T47D (cell line): ENCODE measurements at regions not wholly inside any gene's neighbourhood (a gene's known extent, or its start where the extent isn't known, plus 50 kb on each side); places are given as distances from the start of the nearest gene placed in this dataset.

Experiments used
- DNase-seq, 2 experiments: peaks; one replicate each; pipeline versions ENCODE4 v3.0.0 to v3.0.0-alpha.2; 2011 to 2012; ENCODE audit warnings: low read depth in 1 of 2, low spot score in 1 of 2
- JUND ChIP-seq: IDR thresholded peaks from 2 replicates; pipeline ENCODE4 v1.6.1; 2012; ENCODE audit warnings: low read depth
- in situ Hi-C: cut with HindIII; loops from 2 replicates; pipeline ENCODE4 v1.10.0; 2016; ENCODE audit warnings: low sequenced_read_pairs, low pct_unique_long_range_greater_than_20kb

GRCh38 chr13:53473397-53473796 is 444.8 kb downstream of the OLFM4 start:
- DNase-seq: no peak
- in situ Hi-C loops: no loop called here
- TF ChIP-seq JUND: no peak

DNA sequence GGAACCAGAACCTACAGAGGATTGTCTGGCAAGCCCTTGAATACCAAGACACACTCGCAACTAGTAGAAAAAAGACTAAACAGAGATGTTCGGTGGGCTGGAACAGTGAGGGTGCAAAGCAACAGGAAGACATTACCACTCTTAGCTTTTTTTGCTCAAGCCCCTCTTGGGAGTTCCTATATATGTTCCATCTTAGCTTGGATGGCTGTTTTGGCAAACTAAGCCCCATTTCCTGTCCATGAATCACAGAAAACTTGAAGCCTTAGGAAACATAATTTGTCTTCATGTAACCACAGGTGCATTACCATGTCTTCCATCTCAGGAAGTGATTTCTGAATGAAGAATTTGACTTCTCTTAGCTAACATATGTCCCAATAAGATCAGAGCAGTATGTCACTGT is 446.3 kb downstream of the OLFM4 start:
- no peak for TF ChIP-seq JUND
- in situ Hi-C loops: no loop called here
- no peak for DNase-seq

GRCh38 chr13:53490752-53491151 is 462.1 kb downstream of the OLFM4 start:
- DNase-seq: no peak
- in situ Hi-C loops: no loop called here
- TF ChIP-seq JUND: no peak

- no peak for DNase-seq
These were observed 465.8 kb downstream of the OLFM4 start for GRCh38 chr13:53494406-53494805.

DNA sequence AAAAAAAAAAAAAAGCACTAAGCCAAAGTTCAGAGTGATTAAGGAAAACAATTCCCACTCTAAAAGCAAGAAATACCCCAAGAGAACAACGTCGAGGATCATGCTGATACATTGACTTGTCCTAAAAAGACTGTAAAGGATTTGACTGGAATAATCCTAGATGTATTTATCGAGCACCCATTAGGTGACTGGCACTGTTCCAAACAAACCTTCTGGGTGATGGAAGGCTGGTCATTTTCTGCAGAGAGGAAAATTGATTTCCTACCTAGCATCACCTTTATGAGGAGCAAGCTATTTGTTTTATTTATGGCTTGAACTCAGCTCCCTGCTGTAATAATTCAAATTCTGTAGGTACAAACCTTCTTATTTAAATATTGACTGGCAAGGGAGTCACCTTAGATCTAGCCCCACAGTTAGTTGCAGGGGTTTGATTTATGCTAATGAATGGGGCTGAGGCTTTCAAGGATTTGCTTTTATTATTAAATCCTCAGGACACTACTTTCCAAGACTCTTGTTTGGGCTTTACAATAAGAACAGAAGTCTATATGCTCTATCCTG is 471.0 kb downstream of the OLFM4 start:
- in situ Hi-C loops: no loop called here
- no peak for DNase-seq
- no peak for TF ChIP-seq JUND

More at GRCh38 chr13:53494406-53494805, 465.8 kb downstream of the OLFM4 start:
- TF ChIP-seq JUND: no peak
- in situ Hi-C loops: no loop called here

DNA sequence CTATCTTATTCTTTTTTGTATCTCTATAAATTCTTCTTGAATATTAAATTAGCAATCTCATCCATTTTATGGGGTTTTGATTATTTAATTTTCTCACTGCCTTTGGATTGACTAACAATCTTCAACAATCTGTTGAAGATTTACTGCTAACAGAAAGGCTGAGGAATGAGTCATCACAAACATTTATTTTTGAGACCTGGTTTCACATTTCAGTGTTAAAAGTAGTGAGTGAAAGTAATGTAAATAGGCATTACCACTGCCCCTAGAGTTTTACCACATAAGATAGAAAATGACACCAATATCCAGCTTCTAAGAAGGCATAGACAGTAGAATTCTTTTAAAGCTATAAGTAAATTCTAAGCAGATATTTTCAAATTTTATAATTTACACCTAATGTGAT is 472.8 kb downstream of the OLFM4 start:
- no peak for TF ChIP-seq JUND
- in situ Hi-C loops: no loop called here
- no peak for DNase-seq

GRCh38 chr13:53507741-53508140 is 479.1 kb downstream of the OLFM4 start:
- in situ Hi-C loops: no loop called here
- DNase-seq: no peak
- no peak for TF ChIP-seq JUND

- no peak for TF ChIP-seq JUND
- DNase-seq: no peak
- in situ Hi-C loops: no loop called here
These were observed 484.0 kb downstream of the OLFM4 start for GRCh38 chr13:53512635-53513034.

DNA sequence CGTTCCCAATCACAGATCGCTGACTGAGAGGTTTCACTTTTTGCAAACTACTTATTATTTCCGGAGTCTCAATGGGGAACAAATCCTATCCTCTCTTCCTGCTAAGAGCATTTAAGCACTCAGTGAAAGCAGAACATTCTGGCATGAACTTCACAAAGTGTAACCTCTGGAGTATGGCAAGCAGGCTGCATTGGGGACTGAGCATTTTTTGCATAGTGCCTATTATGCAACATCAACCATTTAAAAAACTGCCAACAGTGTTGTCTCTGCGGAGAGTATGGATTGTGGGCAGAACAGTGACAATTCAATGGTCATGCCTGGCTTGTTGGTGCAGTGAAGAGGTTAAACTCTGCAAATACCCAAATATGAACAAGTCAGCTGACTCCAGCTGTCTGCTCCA is 484.6 kb downstream of the OLFM4 start:
- no peak for DNase-seq
- in situ Hi-C loops: no loop called here
- no peak for TF ChIP-seq JUND

DNA sequence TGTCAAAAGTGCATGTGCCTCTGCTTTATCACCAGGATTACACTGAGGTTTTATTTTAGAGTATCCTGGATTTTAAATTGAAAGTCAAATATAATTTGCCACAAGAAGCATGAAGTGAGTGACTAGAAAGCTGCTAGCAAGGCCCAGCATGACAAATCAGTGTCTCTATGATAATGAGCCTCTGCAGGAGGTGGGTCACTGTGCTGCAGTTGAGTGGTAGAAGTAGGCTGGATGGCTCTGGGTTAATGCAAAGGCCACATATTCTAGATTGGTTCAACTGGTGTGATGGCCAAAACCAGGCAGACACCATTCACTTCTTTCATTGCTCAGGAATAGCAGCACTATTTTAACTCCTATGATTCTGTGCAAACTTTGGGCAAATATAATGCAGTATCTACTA is 491.5 kb downstream of the OLFM4 start:
- TF ChIP-seq JUND: no peak
- in situ Hi-C loops: no loop called here
- no peak for DNase-seq

DNA sequence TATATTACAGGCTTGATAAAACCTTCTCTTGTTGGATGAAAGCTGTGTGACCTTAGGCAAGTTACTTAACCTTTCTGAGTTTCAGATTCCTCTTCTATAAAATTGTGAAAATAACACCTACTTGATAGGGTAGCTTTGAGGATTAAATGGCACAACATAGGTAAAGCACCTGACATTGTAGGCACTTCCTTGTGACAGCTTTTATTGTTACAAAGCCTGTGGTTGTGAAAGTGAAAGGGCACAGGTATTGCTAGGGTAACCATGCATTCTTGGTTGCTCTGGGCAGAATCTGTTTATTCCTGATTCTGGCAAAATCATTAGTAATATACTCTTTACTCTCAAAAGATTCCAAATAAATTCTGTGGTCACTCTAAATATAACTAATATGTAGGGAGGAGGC is 493.4 kb downstream of the OLFM4 start:
- in situ Hi-C loops: no loop called here
- DNase-seq: no peak
- TF ChIP-seq JUND: no peak

DNA sequence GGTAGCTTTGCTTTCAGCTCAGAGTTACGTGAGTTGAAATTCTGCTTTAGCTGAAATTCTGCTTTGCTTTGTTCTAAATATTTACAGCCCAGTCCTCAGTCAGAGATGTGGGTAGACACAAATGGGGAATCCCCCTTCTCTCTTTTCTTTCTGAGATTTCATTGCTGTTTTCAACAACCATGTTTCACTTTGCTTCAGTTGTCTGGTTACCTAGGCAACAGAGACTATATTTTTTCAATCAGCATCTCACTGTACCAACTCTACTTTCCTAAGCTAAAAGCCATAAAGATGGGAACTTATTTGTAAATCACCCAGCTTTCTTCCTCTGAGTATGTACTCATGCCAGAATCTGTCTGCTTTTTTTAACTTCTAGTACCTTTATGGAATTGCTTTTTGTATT is 509.0 kb downstream of the OLFM4 start:
- TF ChIP-seq JUND: no peak
- in situ Hi-C loops: no loop called here
- no peak for DNase-seq

- no peak for TF ChIP-seq JUND
- in situ Hi-C loops: no loop called here
These were observed 516.8 kb downstream of the OLFM4 start for GRCh38 chr13:53545340-53545941.

DNA sequence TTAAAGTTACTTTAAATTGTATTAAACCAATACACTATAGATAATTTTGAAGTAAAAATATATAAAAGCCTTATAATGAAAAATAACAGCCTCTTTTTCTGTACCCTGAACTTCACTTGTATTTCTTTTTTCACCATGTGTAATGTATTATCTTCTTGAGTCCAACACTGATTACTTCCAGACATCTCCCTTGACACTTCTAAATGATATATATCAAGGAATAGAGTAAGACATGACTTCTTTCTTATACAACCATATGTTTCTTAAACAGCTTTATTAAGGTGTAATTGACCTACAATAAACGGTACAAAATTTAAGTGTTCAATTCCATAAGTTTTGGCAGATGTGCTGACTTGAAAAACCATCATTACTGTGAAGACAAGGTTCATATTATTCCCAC is 531.9 kb downstream of the OLFM4 start:
- in situ Hi-C loops: no loop called here
- no peak for DNase-seq
- TF ChIP-seq JUND: no peak

More at GRCh38 chr13:53545340-53545941, 516.8 kb downstream of the OLFM4 start:
- no peak for DNase-seq
